Hippocampal formation (tissue), 2 donors: ENCODE measurements at regions not wholly inside any gene's neighbourhood (a gene's known extent, or its start where the extent isn't known, plus 50 kb on each side); places are given as distances from the start of the nearest gene placed in this dataset.

Source experiments
- DNase-seq, 2 donors: peaks; one replicate each; lab custom pipeline; 2025; lab: John Stamatoyannopoulos, UW

GRCh38 chr16:72317446-72317845, 145.5 kb upstream of the PMFBP1 start:
- no peak for DNase-seq

GRCh38 chr16:72313903-72314302, 141.9 kb upstream of the PMFBP1 start:
- DNase-seq: no peak

- DNase-seq: no peak
Measured at GRCh38 chr16:72312828-72313227, 140.9 kb upstream of the PMFBP1 start.

GRCh38 chr16:72311426-72311825, 139.5 kb upstream of the PMFBP1 start:
- DNase-seq: no peak

GRCh38 chr16:72309001-72309400, 137.0 kb upstream of the PMFBP1 start:
- no peak for DNase-seq

GRCh38 chr16:72308396-72308795, 136.4 kb upstream of the PMFBP1 start:
- DNase-seq: no peak

- DNase-seq: no peak
Measured at GRCh38 chr16:72302332-72302731, 130.4 kb upstream of the PMFBP1 start.

GRCh38 chr16:72301523-72302236, 129.7 kb upstream of the PMFBP1 start:
- DNase-seq: no peak

GRCh38 chr16:72300892-72301291, 128.9 kb upstream of the PMFBP1 start:
- no peak for DNase-seq

- DNase-seq: no peak
Measured at GRCh38 chr16:72299684-72300243, 127.8 kb upstream of the PMFBP1 start.

- DNase-seq: no peak
Measured at GRCh38 chr16:72298961-72299360, 127.0 kb upstream of the PMFBP1 start.

GRCh38 chr16:72295914-72296313, 124.0 kb upstream of the PMFBP1 start:
- DNase-seq: no peak

- DNase-seq: peak in 1 of 2 donors; percentile 15
Measured at GRCh38 chr16:72291531-72291981, 119.6 kb upstream of the PMFBP1 start.

GRCh38 chr16:72291121-72291520, 119.2 kb upstream of the PMFBP1 start:
- DNase-seq: no peak

- no peak for DNase-seq
Measured at GRCh38 chr16:72287649-72288048, 115.7 kb upstream of the PMFBP1 start.

- no peak for DNase-seq
Measured at GRCh38 chr16:72286936-72287620, 115.1 kb upstream of the PMFBP1 start.

- no peak for DNase-seq
Measured at GRCh38 chr16:72285728-72286127, 113.8 kb upstream of the PMFBP1 start.

- DNase-seq: no peak
Measured at GRCh38 chr16:72285324-72285723, 113.4 kb upstream of the PMFBP1 start.

- DNase-seq: no peak
Measured at GRCh38 chr16:72284042-72284789, 112.3 kb upstream of the PMFBP1 start.

GRCh38 chr16:72282362-72282761, 110.4 kb upstream of the PMFBP1 start:
- no peak for DNase-seq

GRCh38 chr16:72278301-72278700, 106.3 kb upstream of the PMFBP1 start:
- DNase-seq: no peak

GRCh38 chr16:72277749-72278148, 105.8 kb upstream of the PMFBP1 start:
- DNase-seq: no peak
